GM18951 (cell line): ENCODE measurements at regions not wholly inside any gene's neighbourhood (a gene's known extent, or its start where the extent isn't known, plus 50 kb on each side); places are given as distances from the start of the nearest gene placed in this dataset.

ENCODE experiments used
- POLR2A ChIP-seq: IDR thresholded peaks from 4 replicates; pipeline ENCODE4 v1.6.1; 2011; ENCODE audit warnings: mild to moderate bottlenecking; ENCODE audit not compliant: insufficient read length, insufficient read depth; ENCODE audit errors: extremely low read depth
- in situ Hi-C: fragments of 300-500 bp; cut with MboI; formaldehyde crosslinking; loops from one replicate; pipeline ENCODE4 v1.12.0; 2022; ENCODE audit warnings: low sequenced_read_pairs, mixed read lengths, inconsistent platforms; ENCODE audit not compliant: unreplicated experiment

GRCh38 chr15:70169147-70169546 lies 71.4 kb upstream of the TLE3 start:
- no peak for TF ChIP-seq POLR2A

DNA sequence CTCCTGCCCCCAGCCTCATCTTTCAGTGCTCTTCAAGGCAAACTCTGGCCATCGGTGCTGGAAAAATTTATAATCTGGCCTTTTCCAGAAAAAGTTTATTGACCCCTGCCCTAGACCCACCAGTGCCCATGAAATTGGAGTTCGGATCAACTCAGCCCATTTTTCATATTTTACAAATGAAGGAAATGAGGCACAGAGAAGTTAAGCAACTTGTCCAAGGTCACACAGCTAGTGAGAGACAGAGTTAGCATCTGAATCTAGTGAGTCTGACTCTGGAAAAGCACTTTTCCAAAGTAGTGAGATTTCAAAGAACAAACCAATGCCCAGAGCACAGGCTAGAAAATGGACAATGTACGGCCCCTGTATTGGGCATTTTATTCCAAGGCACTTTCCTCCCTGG lies 69.4 kb upstream of the TLE3 start:
- no peak for TF ChIP-seq POLR2A
- in situ Hi-C loops = no loop called here

More at GRCh38 chr15:70169147-70169546, 71.4 kb upstream of the TLE3 start:
- in situ Hi-C loops = no loop called here

GRCh38 chr15:70166506-70167087 lies 68.9 kb upstream of the TLE3 start:
- no peak for TF ChIP-seq POLR2A
- in situ Hi-C loops = no loop called here

GRCh38 chr15:70165716-70166284 lies 68.1 kb upstream of the TLE3 start:
- in situ Hi-C loops = no loop called here
- no peak for TF ChIP-seq POLR2A

DNA sequence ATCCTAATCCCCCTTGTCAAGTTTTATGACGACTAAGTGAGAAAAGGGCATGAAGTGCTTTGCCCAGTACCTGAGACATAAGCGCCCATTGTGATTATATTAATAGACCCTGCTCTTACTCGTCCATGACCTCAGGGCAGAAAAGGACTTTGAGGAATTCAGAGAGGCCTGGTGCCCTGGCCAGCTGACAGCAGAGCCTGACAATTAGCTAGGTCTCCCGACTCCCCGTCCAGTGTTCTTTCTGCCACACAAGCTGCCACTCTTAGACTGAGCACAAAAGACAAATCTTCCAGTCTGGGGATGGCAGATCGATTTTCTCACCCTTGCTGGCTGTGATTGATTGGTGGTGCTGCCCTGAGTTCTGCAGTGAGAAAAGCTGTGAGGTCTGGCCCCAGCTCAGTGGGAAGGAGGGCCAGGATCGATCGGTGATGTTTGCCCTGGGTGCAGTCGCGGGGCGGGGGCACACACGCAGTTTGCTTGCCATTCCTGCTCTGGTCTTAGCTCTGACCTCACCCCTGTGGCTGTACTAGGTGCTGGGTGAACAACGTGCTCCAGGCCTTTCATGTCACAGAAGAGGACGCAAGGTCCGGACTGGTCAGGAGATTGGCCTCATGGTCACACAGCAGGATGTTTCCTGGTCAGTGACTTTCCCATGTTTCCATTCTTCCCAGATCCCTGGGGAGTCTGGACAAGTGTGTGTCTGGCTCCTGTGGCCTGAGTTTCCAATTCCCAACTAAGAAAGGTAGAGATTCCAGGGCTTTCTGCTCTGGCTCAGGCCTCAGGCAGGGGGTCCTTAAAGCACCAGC lies 67.4 kb upstream of the TLE3 start:
- in situ Hi-C loops = no loop called here
- no peak for TF ChIP-seq POLR2A

DNA sequence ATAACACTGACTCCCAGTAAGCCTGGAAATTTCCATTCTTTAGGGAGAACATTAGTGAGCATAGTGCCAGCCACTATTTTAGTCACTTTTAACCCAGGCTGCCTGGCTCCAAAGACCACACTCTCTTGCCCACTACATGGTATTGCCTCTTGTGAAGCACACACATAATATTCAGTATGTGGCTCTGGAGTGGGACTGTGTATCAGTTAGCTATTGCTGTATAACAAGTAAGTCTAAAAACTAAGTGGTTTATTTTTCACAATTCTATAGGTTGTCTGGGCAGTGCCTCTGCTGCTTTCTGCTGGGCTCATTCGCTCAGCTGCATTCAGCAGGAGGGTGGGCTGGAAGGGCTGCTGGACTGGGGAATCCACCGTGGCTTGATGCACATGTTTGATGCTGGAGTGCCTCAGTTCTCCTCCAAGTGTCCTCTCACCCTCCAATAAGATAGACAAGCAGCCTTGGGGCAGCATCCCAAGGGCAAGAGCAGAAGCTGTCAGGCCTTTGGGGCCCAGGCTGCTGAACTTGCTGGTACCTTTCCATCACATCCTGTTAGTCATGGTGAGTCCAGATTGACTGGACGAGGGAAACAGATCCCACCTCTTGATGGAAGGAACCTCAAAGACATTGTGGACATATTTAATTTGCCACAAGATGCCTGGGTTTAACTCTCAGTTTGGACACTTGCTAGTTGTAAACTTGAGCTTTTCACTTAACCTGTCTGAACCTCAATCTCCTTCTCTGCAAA lies 66.6 kb upstream of the TLE3 start:
- no peak for TF ChIP-seq POLR2A
- in situ Hi-C loops = no loop called here

GRCh38 chr15:70160803-70161565 lies 63.3 kb upstream of the TLE3 start:
- TF ChIP-seq POLR2A = no peak
- in situ Hi-C loops = no loop called here

- no peak for TF ChIP-seq POLR2A
- in situ Hi-C loops = no loop called here
These were observed 62.5 kb upstream of the TLE3 start for GRCh38 chr15:70160267-70160666.

DNA sequence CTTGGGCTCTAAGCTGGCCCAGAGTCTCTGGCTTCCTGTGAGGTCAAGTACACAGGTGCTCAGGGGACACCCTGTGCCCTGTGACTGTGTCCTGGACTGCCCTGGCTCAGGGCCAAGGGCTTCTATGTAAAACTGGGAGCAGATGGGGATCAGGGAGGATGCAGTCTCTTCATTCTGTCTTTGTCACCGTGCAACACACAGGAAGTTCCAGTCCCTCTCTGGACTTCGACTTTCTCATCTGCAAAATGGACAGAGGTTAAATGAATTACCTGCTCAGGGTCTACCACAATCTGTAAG lies 61.9 kb upstream of the TLE3 start:
- no peak for TF ChIP-seq POLR2A
- in situ Hi-C loops = no loop called here

DNA sequence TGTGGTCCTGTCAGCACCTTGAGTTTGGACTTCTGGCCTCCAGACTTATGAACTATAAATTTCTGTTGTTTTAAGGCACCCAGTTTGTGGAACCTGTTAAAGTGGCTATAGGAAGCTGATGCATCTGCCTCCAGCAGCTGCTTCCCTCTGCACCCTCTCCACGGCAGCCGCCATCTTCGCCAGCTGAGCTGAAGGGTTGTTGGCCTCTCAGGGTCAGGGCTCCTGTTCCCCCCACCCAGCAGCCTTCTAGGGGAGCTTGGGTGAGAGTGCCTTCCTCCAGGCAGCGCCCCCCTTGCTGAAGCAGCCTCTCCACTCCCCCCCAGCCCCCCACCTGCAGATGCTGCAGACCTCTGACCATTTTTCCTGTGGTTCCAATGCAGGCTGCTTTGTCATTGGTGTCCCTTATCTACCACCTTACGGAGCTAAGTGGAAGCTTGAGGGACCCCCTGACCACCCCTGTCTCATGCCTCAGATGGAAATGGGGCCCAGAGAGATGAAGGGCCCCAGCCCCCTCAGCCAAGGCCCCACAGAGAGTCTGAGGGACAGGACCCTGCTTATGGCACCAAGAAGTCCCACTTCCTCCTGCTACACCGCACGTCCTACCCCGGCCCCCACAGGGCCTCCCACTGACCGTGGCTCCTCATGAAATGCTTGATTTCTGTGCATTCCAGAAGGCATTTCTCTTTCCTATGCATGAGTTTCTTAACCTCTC lies 61.4 kb upstream of the TLE3 start:
- in situ Hi-C loops = no loop called here
- no peak for TF ChIP-seq POLR2A

- TF ChIP-seq POLR2A = no peak
- in situ Hi-C loops = no loop called here
These were observed 60.7 kb upstream of the TLE3 start for GRCh38 chr15:70158309-70159000.

GRCh38 chr15:70156671-70157271 lies 59.1 kb upstream of the TLE3 start:
- in situ Hi-C loops = no loop called here
- no peak for TF ChIP-seq POLR2A
